ENCODE measurements at regions not wholly inside any gene's neighbourhood (a gene's known extent, or its start where the extent isn't known, plus 50 kb on each side); places are given as distances from the start of the nearest gene placed in this dataset.

GRCh38 chr1:185551008-185551407 lies 183.2 kb upstream of the HMCN1 start:
- TF ChIP-seq RORA (CRISPR knock-in tag; IDR thresholded peaks at IDR 0.05) (no peak), MXI1 (IDR thresholded peaks at IDR 0.05; ENCODE audit: borderline replicate concordance, low read depth, low read length) (no peak), EZH2 (conservative IDR thresholded peaks at IDR 0.05; ENCODE audit: low read depth, low read length) (no peak), ARID2 (CRISPR knock-in tag; IDR thresholded peaks at IDR 0.05; ENCODE audit: borderline replicate concordance) (no peak), TBX3 (IDR thresholded peaks at IDR 0.05; ENCODE audit: borderline replicate concordance) (no peak), ZNF274 (CRISPR knock-in tag; IDR thresholded peaks at IDR 0.05) (no peak), FIP1L1 (IDR thresholded peaks at IDR 0.05; ENCODE audit: borderline replicate concordance, insufficient read depth, low read depth, low read length) (no peak), GPBP1L1 (CRISPR knock-in tag; IDR thresholded peaks at IDR 0.05) (no peak), ZSCAN20 (CRISPR knock-in tag; IDR thresholded peaks at IDR 0.05; ENCODE audit: borderline replicate concordance) (no peak), ZNF256 (CRISPR knock-in tag; conservative IDR thresholded peaks at IDR 0.05) (no peak), KAT8 (CRISPR knock-in tag; IDR thresholded peaks at IDR 0.05) (no peak)
- TF ChIP-seq, protein P1, sequence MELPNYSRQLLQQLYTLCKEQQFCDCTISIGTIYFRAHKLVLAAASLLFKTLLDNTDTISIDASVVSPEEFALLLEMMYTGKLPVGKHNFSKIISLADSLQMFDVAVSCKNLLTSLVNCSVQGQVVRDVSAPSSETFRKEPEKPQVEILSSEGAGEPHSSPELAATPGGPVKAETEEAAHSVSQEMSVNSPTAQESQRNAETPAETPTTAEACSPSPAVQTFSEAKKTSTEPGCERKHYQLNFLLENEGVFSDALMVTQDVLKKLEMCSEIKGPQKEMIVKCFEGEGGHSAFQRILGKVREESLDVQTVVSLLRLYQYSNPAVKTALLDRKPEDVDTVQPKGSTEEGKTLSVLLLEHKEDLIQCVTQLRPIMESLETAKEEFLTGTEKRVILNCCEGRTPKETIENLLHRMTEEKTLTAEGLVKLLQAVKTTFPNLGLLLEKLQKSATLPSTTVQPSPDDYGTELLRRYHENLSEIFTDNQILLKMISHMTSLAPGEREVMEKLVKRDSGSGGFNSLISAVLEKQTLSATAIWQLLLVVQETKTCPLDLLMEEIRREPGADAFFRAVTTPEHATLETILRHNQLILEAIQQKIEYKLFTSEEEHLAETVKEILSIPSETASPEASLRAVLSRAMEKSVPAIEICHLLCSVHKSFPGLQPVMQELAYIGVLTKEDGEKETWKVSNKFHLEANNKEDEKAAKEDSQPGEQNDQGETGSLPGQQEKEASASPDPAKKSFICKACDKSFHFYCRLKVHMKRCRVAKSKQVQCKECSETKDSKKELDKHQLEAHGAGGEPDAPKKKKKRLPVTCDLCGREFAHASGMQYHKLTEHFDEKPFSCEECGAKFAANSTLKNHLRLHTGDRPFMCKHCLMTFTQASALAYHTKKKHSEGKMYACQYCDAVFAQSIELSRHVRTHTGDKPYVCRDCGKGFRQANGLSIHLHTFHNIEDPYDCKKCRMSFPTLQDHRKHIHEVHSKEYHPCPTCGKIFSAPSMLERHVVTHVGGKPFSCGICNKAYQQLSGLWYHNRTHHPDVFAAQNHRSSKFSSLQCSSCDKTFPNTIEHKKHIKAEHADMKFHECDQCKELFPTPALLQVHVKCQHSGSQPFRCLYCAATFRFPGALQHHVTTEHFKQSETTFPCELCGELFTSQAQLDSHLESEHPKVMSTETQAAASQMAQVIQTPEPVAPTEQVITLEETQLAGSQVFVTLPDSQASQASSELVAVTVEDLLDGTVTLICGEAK (IDR thresholded peaks at IDR 0.05), result no peak
- TF ChIP-seq, protein P1 (CRISPR knock-in tag; IDR thresholded peaks at IDR 0.05), result no peak
